Psoas muscle (tissue), 7 donors: ENCODE measurements at regions not wholly inside any gene's neighbourhood (a gene's known extent, or its start where the extent isn't known, plus 50 kb on each side); places are given as distances from the start of the nearest gene placed in this dataset.

ENCODE experiments used
- ATAC-seq, 4 donors: fragments of 200-7000 bp; cut with Tn5 transposase; one replicate each; pipeline ENCODE4 v1.9.1; 2020; ENCODE audit warnings: moderate library complexity in 3 of 4, mild to moderate bottlenecking in 2 of 4
- DNase-seq, 2 donors: peaks; one replicate each; pipeline ENCODE4 v3.0.0-alpha.2; 2020
- H3K27ac ChIP-seq: fragments of 200-600 bp; one replicate; pipeline ENCODE4 v1.8.0; 2022
- H3K27me3 ChIP-seq, 3 donors: fragments of 200-600 bp in 1 of 3; one replicate each; pipeline versions ENCODE4 v1.6.1 to v1.8.0; 2013 to 2022; ENCODE audit warnings: low read length in 2 of 3, mild to moderate bottlenecking in 2 of 3, moderate library complexity in 1 of 3; ENCODE audit not compliant: insufficient read depth in 3 of 3
- H3K36me3 ChIP-seq, 2 donors: fragments of 200-600 bp in 1 of 2; one replicate each; pipeline versions ENCODE4 v1.6.1 to v1.8.0; 2013 to 2022; ENCODE audit warnings: low read depth in 1 of 2, mild to moderate bottlenecking in 1 of 2, moderate library complexity in 1 of 2; ENCODE audit not compliant: insufficient read depth in 1 of 2
- H3K4me1 ChIP-seq: fragments of 200-600 bp; one replicate; pipeline ENCODE4 v1.8.0; 2022
- H3K4me3 ChIP-seq: fragments of 200-600 bp; one replicate; pipeline ENCODE4 v1.8.0; 2022; ENCODE audit warnings: mild to moderate bottlenecking
- H3K9me3 ChIP-seq: fragments of 200-600 bp; one replicate; pipeline ENCODE4 v1.8.0; 2022
- WGBS, 3 donors: extraction: QIAGEN DNeasy Blood & Tissue Kit; methylation state at CpG; one replicate each; pipeline versions ENCODE4 v1.1.6 to v1.1.7; 2013; 5-methylcytosine and 5-hydroxymethylcytosine counted together
- intact Hi-C, 2 donors: fragments of 100-400 bp; cut with DNase I; formaldehyde crosslinking; loops; one replicate each; pipeline versions ENCODE4 v1.11.0 to v1.14.2; 2022
- TF ChIP-seq, protein P1 (sequence below): fragments of 200-600 bp; IDR thresholded peaks from one replicate; pipeline ENCODE4 v1.8.0; 2022; ENCODE audit warnings: antibody characterized with exemption
- donor health status: healthy with polysubstance abuse.
- donor health status: DM: no; HTN: no; CAD: no; lungs with moderate emphysema.
- donor health status: Bipolar disorder and iron deficiency.
- donor health status: healthy.
- donor health status: DM: yes; HTN: yes; CAD: no.
- donor health status: DM: no; HTN: no; CAD: no.
- donor health status: DM: yes; HTN: yes; CAD: no.

DNA sequence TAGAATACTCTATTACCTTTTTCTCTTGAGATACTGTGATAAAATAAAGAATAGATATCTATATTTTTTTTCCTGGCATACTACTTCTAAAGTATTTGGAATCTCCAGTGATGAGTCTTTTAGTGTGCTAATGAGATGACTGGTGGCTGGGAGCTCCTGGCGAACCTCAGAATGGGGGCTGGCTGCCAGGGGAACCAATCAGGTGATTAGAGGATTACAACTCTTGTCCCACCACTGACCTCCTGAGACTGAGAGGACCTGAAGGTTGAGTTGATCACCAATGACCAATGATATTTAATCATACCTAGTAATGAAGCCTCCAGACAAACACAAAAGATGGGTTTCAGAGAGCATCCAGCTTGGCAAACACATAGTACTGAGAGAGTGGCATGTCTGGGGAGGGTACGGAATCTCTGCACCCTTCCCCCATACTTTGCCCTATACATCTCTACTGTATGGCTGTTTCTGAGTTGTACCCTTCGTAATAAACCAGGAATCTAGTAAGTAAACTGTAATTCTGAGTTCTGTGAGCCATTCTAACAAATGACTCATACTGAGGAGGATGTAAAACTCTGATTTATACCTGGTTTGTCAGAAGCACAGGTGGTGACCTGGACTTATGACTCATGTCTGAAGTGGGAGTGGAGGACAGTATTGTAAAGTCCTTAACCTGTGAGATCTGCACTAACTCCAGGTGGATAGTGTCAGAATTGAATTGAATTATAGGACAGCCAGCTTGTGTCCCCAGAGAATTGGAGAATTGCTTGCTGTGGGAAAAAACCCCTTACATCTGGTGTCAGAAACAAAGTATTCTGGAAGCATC lies 325.3 kb upstream of the LRRC4C start:
- peaks cover 7% of the 10 kb centered on the region for H3K9me3 ChIP-seq
- intact Hi-C loops, result no loop called here
- no peaks in the 10 kb centered on the region for H3K27me3 ChIP-seq
- no peaks in the 10 kb centered on the region for H3K36me3 ChIP-seq
- H3K4me1 ChIP-seq, result no peaks in the 10 kb centered on the region
- H3K4me3 ChIP-seq, result no peak overlapping the region
- no peak overlapping the region for H3K27ac ChIP-seq
- no peak for ATAC-seq
- 59 to 62% (median 62%) methylated on average over 3 of the region's 3 CpGs for WGBS, 3 donors
- no peak for DNase-seq
- TF ChIP-seq, protein P1, sequence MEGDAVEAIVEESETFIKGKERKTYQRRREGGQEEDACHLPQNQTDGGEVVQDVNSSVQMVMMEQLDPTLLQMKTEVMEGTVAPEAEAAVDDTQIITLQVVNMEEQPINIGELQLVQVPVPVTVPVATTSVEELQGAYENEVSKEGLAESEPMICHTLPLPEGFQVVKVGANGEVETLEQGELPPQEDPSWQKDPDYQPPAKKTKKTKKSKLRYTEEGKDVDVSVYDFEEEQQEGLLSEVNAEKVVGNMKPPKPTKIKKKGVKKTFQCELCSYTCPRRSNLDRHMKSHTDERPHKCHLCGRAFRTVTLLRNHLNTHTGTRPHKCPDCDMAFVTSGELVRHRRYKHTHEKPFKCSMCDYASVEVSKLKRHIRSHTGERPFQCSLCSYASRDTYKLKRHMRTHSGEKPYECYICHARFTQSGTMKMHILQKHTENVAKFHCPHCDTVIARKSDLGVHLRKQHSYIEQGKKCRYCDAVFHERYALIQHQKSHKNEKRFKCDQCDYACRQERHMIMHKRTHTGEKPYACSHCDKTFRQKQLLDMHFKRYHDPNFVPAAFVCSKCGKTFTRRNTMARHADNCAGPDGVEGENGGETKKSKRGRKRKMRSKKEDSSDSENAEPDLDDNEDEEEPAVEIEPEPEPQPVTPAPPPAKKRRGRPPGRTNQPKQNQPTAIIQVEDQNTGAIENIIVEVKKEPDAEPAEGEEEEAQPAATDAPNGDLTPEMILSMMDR, result no peak

DNA sequence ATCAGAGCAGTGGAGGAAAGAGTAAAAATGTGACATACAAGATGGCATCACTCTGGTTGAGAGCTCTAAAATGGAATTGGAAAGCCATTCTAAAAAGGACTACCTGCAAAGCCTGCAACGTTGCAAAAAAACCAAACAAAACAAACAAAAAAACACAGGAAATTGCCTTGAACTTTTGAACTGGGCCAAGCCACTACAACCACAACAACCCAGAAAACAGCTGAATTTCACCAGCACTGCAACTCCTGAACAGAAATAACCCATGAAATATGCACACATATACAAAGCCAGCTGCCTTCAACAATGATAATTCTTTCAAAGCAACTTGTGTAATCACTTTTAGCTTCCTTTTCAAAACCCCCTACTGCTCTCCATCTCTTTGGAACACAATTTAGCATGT lies 326.6 kb upstream of the LRRC4C start:
- DNase-seq, result no peak
- H3K9me3 ChIP-seq, result peaks cover 7% of the 10 kb centered on the region
- no peaks in the 10 kb centered on the region for H3K4me1 ChIP-seq
- no peak overlapping the region for H3K27ac ChIP-seq
- TF ChIP-seq, protein P1, result no peak
- ATAC-seq, result no peak
- no peaks in the 10 kb centered on the region for H3K27me3 ChIP-seq
- intact Hi-C loops, result no loop called here
- no peaks in the 10 kb centered on the region for H3K36me3 ChIP-seq
- H3K4me3 ChIP-seq, result no peak overlapping the region
- WGBS, 3 donors, result 26 to 40% (median 36%) methylated on average over 1 of the region's 1 CpG

DNA sequence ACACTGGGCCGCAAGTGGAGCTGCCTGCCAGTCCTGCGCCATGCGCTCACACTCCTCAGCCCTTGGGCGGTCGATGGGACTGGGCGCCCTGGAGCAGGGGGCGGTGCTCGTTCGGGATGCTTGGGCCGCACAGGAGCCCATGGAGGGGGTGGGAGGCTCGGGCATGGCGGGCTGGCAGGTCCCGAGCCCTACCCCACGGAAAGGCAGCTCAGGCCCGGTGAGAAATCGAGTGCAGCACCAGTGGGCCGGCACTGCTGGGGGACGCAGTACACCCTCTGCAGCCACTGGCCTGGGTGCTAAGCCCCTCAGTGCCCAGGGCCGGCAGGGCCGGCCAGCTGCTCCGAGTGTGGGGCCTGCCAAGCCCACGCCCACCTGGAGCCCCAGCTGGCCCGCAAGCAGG lies 328.7 kb upstream of the LRRC4C start:
- Histone ChIP-seq H3K27ac (no peak overlapping the region), H3K4me1 (no peaks in the 10 kb centered on the region), H3K9me3 (peaks cover 7% of the 10 kb centered on the region), H3K36me3 (no peaks in the 10 kb centered on the region), H3K4me3 (no peak overlapping the region), H3K27me3 (no peaks in the 10 kb centered on the region)
- ATAC-seq, result no peak
- intact Hi-C loops, result no loop called here
- TF ChIP-seq, protein P1, result no peak
- WGBS, 3 donors, result 86 to 97% (median 95%) methylated on average over 16 to 23 of the region's 23 CpGs
- no peak for DNase-seq

DNA sequence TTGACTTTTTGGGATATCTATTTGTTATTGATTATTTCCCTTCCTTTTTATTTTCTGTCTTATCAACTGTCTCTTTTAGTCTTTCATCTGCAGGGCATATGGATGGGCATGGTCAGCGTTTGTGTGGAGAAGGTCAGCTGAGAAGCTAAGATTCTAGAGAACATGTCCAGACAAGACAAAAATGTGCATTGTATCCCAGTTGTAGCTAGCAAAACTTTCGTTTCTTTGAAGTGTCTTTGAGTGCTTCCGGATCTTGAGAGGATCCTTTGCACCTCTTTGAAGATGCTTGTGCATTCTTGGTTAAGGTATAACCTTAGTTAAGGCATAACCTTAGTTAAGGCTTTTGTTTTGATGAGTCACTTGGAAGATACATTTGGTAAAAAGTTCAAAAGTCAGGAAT lies 329.9 kb upstream of the LRRC4C start:
- Histone ChIP-seq H3K27ac (no peak overlapping the region), H3K27me3 (no peaks in the 10 kb centered on the region), H3K4me1 (no peaks in the 10 kb centered on the region), H3K9me3 (peaks cover 7% of the 10 kb centered on the region), H3K36me3 (no peaks in the 10 kb centered on the region), H3K4me3 (no peak overlapping the region)
- intact Hi-C loops, result no loop called here
- TF ChIP-seq, protein P1, result no peak
- ATAC-seq (no peak), DNase-seq (no peak)
- WGBS, 3 donors, result 70 to 73% (median 71%) methylated on average over 3 of the region's 3 CpGs

DNA sequence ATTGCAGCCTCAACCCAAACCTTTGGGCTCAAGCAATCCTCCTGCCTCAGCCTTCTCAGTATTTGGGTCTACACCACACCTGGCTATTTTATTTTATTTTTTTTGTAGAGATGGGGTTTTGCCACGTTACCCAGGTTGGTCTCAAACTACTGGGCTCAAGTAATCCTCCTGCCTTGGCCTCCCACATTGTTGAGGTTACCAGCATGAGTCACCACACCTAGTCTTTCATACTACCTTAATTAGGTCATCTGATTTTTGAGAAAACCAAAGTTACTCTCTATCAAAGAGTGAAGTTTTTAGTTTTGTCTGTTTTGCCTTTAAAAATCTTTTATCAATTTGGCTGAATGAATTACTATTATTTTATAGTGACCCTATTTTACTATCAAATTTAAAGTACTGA lies 335.6 kb upstream of the LRRC4C start:
- no peak overlapping the region for H3K4me3 ChIP-seq
- H3K27me3 ChIP-seq, result no peaks in the 10 kb centered on the region
- no peaks in the 10 kb centered on the region for H3K9me3 ChIP-seq
- TF ChIP-seq, protein P1, result no peak
- WGBS, 3 donors, result 19 to 44% (median 23%) methylated on average over 1 of the region's 1 CpG
- H3K27ac ChIP-seq, result no peak overlapping the region
- DNase-seq, result no peak
- intact Hi-C loops, result no loop called here
- H3K36me3 ChIP-seq, result no peaks in the 10 kb centered on the region
- H3K4me1 ChIP-seq, result no peaks in the 10 kb centered on the region
- no peak for ATAC-seq
